Umbilical cord (tissue), 1 donor: ENCODE measurements at regions not wholly inside any gene's neighbourhood (a gene's known extent, or its start where the extent isn't known, plus 50 kb on each side); places are given as distances from the start of the nearest gene placed in this dataset.
"Not testable (repeated sequence)": the region's sequence is repeated elsewhere in the genome, so short reads cannot be mapped to it uniquely, and the experiment has no call there.

Experiments
- DNase-seq: peaks from one replicate; pipeline ENCODE4 v3.0.0-alpha.2; 2015; ENCODE audit warnings: low spot score

- DNase-seq, result peak; percentile 25
Observed at GRCh38 chr2:118613737-118614136, 233.7 kb downstream of the EN1 start.

DNA sequence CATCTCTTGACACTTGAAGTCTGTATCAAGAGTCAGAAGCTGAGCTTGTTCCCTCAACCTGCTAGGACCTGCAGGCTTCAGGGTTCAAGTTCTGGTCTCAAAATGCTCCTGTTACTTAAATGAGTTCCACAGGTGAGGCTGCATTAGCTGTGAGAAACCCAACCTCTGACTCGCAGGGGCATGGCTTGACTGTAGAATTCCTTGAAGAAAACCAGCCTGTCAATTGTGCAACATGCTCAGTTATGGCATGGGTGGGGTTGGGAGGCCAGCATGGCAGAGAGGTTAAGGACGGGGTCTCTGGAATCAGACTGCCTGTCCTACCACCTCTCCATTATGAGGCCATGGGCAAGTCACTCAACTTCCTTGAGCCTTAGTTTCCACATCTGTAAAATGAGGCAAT lies 235.8 kb downstream of the EN1 start:
- DNase-seq, result no peak

DNA sequence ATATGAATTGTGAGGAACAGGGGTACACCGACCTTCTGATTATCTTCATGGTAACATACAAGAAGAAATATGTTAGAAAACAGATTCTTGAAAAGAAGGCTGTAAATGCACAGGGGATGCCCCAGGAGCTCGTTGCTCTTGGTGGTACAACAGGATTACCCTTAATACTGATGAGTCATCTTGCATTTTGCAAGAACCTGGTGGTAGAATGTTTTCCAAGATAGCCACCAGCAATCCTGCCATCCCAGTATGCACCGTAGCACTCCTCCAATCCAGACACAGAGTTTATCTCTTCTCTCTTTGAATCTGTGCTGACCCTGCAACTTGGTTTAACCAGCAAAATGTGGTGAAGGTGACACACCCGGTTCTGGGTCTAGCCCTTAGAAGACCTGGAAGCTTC lies 238.3 kb downstream of the EN1 start:
- peak; percentile 27 for DNase-seq

GRCh38 chr2:118607641-118608040 lies 239.8 kb downstream of the EN1 start:
- DNase-seq, result peak; percentile 93

- peak; percentile 56 for DNase-seq
Observed at GRCh38 chr2:118604811-118605210, 242.6 kb downstream of the EN1 start.

- no peak for DNase-seq
Observed at GRCh38 chr2:118604371-118604770, 243.1 kb downstream of the EN1 start.

- no peak for DNase-seq
Observed at GRCh38 chr2:118599141-118599540, 248.3 kb downstream of the EN1 start.

GRCh38 chr2:118596620-118597019 lies 250.8 kb downstream of the EN1 start:
- no peak for DNase-seq

GRCh38 chr2:118593257-118593656 lies 254.2 kb downstream of the EN1 start:
- no peak for DNase-seq

DNA sequence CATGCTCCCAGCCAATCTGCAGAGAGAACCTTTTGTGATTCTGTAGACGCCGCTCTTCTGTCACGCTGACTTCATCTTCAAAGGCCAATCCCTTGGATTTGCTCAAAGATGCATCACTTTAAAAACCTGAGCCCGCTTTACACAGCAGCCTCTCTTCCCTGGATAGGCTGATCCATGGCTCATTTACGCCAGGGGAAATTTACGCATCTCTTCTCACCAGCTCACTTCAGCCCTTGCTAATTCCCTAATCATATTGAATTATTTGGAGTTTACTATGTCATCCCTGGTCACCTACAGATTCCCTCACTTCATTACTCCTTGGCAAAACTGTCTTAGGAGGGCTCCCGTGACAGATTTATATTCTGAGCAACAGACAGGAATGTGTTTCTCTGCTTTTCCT lies 256.2 kb downstream of the EN1 start:
- no peak for DNase-seq

DNA sequence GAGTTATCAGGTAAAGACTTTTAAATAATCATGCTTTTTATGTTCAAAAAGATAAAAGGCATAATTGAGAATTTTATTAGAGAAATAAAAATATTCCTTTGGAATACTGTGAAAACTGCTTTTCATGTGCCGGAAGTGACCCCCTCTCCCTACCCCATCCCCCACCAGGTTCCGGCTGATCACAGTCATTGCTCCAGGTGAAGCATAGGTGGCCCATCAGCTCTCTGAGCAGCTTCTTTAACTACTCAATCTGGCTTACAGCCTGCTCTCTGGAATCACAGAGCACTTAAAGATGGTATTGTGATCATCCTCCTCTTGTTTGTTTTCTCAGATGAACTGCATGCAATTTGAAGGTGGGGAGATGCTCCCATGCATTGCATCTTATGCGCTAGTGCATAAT lies 257.7 kb downstream of the EN1 start:
- DNase-seq, result no peak

DNA sequence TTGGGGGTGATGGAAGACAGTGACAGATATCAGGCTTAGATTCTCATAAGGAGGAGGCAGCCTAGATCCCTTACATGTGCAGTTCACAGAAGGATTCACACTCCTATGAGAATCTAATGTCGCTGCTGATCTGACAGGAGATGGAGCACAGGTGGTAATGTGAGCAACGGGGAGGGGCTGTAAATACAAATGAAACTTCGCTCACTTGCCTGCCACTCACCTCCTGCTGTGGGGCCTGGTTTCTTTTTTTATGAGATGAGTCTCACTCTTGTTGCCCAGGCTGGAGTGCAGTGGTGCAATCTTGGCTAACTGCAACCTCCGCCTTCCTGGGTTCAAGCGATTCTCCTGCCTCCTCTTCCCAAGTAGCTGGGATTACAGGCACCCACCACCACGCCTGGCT lies 258.6 kb downstream of the EN1 start:
- no peak for DNase-seq

GRCh38 chr2:118586312-118586711 lies 261.1 kb downstream of the EN1 start:
- DNase-seq, result no peak

GRCh38 chr2:118584877-118585276 lies 262.6 kb downstream of the EN1 start:
- no peak for DNase-seq

DNA sequence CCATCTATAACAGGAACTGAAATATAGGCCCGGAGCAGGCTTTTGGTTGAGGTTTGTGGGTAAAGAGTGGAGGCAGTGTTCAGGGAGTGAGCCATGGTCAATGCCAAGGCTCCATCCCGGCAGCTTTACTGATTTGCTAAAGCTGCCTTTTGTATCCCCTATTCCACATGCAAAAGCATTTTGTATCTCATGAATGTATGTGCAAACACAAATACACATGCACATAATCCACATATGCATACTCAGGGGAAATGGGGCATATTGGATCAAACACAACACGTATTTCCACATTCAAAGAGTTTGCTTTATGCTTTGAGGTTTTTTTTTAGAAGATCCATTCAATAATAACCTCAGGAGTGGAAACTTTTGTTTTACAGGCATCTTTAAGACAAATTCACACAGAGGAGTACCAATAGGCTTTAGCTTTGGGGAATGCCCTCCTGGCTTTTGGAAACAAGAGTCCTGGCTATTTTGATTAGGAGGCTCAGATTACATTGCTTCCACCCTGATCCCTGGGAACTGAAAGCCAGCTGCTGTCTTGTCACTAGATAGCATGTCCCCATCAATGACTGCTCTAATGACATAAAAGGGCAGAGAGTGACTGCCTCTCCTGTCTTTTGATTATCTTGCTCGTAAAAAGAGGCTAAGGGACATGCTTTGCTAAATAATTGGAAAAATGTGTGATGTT lies 263.2 kb downstream of the EN1 start:
- no peak for DNase-seq

DNA sequence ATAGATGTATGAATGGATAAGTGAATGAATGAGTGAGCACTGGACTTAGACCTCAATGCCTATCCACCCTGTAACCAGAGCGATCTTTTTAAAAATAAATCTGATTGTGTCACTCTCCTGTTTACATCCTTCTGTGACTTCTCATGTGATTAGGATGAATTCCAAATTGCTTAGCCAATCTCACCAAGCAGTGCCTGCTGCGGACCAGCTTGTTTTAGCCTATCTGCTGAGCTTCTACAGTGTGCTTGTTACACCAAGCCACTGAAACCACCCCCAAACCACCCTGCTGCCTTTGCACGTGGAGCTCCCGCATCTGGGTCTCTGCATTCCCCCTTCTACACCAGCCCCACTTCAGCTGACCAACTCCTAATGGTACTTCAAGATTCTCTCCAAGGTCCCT lies 265.4 kb downstream of the EN1 start:
- DNase-seq, result no peak

DNA sequence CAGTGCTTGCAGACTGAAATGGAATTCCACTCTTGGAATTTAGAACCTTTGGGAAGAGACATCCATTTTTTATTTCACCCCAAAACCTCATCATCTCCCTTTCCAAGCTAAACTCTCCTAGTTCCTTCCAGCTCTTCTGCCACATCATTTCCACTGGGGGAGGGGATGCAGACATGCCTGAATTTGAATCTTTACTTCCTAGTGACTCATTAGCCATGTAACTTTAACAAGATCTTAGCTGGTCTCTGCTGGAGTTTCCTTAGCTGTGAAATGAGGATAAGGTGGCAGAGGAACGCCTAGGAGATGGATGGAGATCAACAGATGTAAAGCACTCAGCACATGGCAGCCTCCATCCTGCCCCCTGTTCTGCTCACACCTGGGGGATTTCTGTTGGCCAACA lies 266.8 kb downstream of the EN1 start:
- DNase-seq, result no peak

GRCh38 chr2:118580107-118580506 lies 267.3 kb downstream of the EN1 start:
- no peak for DNase-seq

DNA sequence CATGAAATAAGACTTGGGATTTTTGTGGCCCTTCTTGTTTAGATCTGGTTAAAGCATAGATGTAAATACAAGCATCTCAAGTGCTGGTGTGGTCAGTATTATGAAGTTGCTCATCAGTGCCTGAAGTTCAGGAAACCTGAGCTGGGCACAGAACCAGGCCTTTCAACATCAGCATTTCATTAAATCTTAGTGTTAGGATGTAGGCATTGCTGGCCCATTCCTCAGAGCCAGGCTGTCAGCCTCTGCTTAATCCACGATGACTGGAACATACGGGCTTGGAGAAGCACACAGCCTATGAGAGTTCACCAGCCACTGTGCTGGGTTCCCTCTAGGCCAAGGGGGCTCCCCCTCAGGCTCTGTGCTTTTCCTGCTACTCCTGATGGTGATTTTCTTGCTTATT lies 270.2 kb downstream of the EN1 start:
- peak; percentile 42 for DNase-seq

DNA sequence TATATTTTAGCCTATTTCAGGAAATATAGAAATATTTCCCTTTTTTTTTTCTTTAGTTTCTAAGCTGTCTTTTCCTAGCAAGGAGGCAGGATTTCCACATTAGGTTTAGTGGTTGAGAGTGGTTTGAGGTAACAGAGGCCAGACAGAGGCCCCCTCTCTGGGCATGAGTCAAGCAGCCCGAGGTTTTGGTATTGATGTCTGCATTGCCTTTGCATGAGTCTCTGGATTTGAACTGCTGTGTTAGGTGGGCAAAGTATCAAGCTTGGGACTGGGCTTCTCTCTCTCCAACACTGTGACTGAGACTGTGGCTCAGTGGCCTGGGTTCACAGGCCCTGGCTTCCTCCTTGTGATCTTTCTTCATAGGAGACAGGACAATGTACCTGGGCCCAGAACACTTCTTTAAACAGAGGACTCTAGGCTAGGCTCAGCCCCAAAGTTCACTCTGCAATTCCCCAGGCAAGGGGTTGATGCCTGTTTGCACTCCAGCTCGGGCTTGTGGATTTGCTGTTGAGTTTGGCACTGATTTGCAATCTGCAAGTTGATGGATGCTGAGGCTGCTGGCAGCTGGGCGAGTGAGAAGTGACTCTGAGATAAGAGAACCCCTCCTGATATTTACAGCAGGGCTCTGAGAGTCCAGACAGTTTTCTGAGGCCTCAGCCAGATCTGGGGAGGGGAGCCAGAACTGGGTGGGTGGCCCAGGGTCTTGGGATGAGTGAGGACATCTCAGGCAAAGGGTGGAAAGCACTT lies 271.2 kb downstream of the EN1 start:
- peak; percentile 68 for DNase-seq

GRCh38 chr2:118572380-118572779 lies 275.1 kb downstream of the EN1 start:
- DNase-seq, result not testable (repeated sequence)

DNA sequence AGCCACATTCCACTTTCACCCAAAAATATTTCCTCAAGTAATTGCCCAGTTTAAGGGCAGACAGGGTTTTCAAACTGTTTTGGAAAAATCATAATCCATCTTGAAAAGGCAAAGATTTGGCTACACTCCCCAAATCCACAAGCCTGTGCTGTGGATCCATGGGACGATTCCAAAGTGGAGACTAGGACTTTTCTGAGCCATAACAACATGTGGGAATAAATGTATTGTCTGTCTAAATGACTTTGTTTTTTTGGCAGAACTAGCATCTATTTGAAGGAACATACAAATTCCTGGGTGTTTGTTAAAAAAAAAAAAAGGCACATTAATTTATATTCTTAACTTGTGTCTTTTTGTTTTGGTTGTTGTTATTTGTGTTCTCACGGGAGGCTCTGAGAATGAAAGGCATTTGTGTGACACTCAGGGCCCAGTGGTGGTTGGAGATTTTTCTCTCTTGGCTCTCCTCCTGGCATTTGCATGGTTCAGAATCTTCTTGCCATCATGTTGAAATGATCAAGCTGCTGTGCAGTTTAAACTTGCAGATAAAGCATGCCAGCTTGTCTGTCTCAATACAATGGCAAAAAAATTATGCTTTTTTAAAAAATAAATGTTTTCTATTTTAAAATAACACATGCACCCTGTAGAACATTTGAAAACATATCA lies 277.4 kb downstream of the EN1 start:
- no peak for DNase-seq

DNA sequence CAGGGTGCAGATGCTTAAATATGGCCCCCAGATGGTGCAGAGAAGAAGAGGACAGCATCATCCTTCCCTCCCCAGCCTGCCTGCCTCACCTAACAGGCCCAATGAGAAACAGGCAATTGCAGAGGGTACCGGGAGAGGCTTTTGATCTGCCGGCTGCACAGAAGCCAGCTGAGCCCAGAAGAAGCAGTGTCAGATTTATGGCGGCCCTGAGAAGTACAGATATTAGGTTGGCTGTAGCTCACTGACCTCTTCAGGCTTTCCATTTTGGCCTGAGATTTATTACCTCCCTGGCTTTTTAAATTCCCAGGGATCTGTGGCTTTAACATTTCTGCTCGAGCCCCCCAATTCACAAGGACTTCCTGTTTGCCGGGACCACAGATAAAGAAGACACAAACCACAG lies 278.7 kb downstream of the EN1 start:
- DNase-seq, result no peak
